CD4-positive, alpha-beta T cell (primary cell): ENCODE measurements at regions not wholly inside any gene's neighbourhood (a gene's known extent, or its start where the extent isn't known, plus 50 kb on each side); places are given as distances from the start of the nearest gene placed in this dataset.

Experiments used
- ATAC-seq: fragments of 200-7000 bp; cut with Tn5 transposase; one replicate; pipeline ENCODE4 v1.10.0; 2022; ENCODE audit warnings: mild to moderate bottlenecking; ENCODE audit not compliant: poor library complexity
- CTCF ChIA-PET: fragments of 350-600 bp; sonication (Branson Sonifier 250); formaldehyde crosslinking; loops from one replicate; lab custom pipeline; 2021; ENCODE audit warnings: antibody characterized with exemption, inconsistent platforms; lab: Charles Lee
- POLR2A ChIA-PET: fragments of 350-600 bp; sonication (Branson Sonifier 250); formaldehyde crosslinking; loops from one replicate; lab custom pipeline; 2021; ENCODE audit warnings: antibody characterized with exemption, inconsistent platforms; lab: Charles Lee
- DNase-seq, 14 experiments: peaks; one replicate each; pipeline ENCODE4 v3.0.0-alpha.2; 2013 to 2020; ENCODE audit warnings: mixed read lengths in 2 of 14
- H3K27ac ChIP-seq, 2 donors: one replicate each; pipeline versions ENCODE4 v1.5.1 to v1.7.0; 2013; ENCODE audit warnings: low read length in 2 of 2, low read depth in 1 of 2, mild to moderate bottlenecking in 1 of 2
- H3K27me3 ChIP-seq, 2 experiments: 1 replicate in 1 of 2; 2 replicates in 1 of 2; pipeline versions ENCODE4 v1.6.1 to v1.7.0; 2013; ENCODE audit warnings: low read length in 2 of 2, control low read depth in 1 of 2, mild to moderate bottlenecking in 1 of 2, moderate library complexity in 1 of 2; ENCODE audit not compliant: insufficient read depth in 2 of 2, control insufficient read depth in 1 of 2
- H3K36me3 ChIP-seq: one replicate; pipeline ENCODE4 v1.6.1; 2013; ENCODE audit warnings: low read length, control low read depth; ENCODE audit not compliant: insufficient read depth
- H3K4me1 ChIP-seq: one replicate; pipeline ENCODE4 v1.6.1; 2013; ENCODE audit warnings: low read length, control low read depth; ENCODE audit not compliant: insufficient read depth
- H3K4me3 ChIP-seq: one replicate; pipeline ENCODE4 v1.5.1; 2013; ENCODE audit warnings: mild to moderate bottlenecking, low read length, moderate library complexity
- H3K9me3 ChIP-seq, 2 experiments: 1 replicate in 1 of 2; 2 replicates in 1 of 2; pipeline versions ENCODE4 v1.6.1 to v1.7.0; 2013; ENCODE audit warnings: low read length in 2 of 2, mild to moderate bottlenecking in 2 of 2, control low read depth in 1 of 2, moderate library complexity in 1 of 2; ENCODE audit not compliant: control insufficient read depth in 1 of 2, insufficient read depth in 1 of 2
- H3K27ac Mint-ChIP-seq: one replicate; pipeline ENCODE4 v1.8.0; 2020; ENCODE audit warnings: mixed read lengths
- H3K27me3 Mint-ChIP-seq: one replicate; pipeline ENCODE4 v1.8.0; 2021; ENCODE audit warnings: mixed read lengths
- H3K36me3 Mint-ChIP-seq: one replicate; pipeline ENCODE4 v1.8.0; 2021; ENCODE audit warnings: low read depth, mixed read lengths
- H3K4me1 Mint-ChIP-seq: one replicate; pipeline ENCODE4 v1.8.0; 2021; ENCODE audit warnings: low read depth, mixed read lengths
- H3K4me3 Mint-ChIP-seq: one replicate; pipeline ENCODE4 v1.8.0; 2020; ENCODE audit warnings: mild to moderate bottlenecking, mixed read lengths
- H3K9me3 Mint-ChIP-seq: one replicate; pipeline ENCODE4 v1.8.0; 2020; ENCODE audit warnings: mixed read lengths
- intact Hi-C, 2 experiments: fragments of 100-400 bp; cut with DNase I in 1 of 2; cut with micrococcal nuclease in 1 of 2; formaldehyde crosslinking; loops; one replicate each; pipeline versions ENCODE4 v1.15.1 to v1.9.0; 2023 to 2025; cut with DNase I, micrococcal nuclease
- TF ChIP-seq, protein P1 (sequence below): fragments of 200-600 bp; IDR thresholded peaks from one replicate; pipeline ENCODE4 v1.8.0; 2022; ENCODE audit warnings: antibody characterized with exemption, mild to moderate bottlenecking

DNA sequence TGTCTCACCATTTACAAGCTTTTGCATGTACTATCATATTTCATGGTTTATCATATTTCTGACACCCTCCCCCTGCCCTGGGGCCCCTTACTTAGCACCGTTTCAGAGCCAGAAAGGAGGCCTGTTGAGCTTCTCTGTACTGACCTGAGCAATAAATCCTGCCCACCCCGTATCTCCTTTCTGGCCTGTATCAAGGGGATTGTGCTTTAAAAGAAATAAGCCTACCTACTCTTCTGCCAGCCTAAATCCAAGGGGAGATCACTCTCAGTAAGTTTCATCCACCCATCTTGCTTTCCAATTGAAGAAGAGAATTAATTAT is 54.0 kb upstream of the FST start:
- Histone ChIP-seq H3K27ac (no peak overlapping the region), H3K4me1 (no peaks in the 10 kb centered on the region), H3K9me3 (no peaks in the 10 kb centered on the region), H3K4me3 (no peak overlapping the region), H3K36me3 (no peaks in the 10 kb centered on the region), H3K27me3 (no peaks in the 10 kb centered on the region)
- no peaks in the 10 kb centered on the region for H3K36me3 Mint-ChIP-seq
- no peaks in the 10 kb centered on the region for H3K9me3 Mint-ChIP-seq
- DNase-seq (no peak), ATAC-seq (no peak)
- intact Hi-C loops = no loop called here
- peaks cover 28% of the 10 kb centered on the region for H3K27me3 Mint-ChIP-seq
- no peaks in the 10 kb centered on the region for H3K4me1 Mint-ChIP-seq
- no peak overlapping the region for H3K27ac Mint-ChIP-seq
- TF ChIP-seq, protein P1, sequence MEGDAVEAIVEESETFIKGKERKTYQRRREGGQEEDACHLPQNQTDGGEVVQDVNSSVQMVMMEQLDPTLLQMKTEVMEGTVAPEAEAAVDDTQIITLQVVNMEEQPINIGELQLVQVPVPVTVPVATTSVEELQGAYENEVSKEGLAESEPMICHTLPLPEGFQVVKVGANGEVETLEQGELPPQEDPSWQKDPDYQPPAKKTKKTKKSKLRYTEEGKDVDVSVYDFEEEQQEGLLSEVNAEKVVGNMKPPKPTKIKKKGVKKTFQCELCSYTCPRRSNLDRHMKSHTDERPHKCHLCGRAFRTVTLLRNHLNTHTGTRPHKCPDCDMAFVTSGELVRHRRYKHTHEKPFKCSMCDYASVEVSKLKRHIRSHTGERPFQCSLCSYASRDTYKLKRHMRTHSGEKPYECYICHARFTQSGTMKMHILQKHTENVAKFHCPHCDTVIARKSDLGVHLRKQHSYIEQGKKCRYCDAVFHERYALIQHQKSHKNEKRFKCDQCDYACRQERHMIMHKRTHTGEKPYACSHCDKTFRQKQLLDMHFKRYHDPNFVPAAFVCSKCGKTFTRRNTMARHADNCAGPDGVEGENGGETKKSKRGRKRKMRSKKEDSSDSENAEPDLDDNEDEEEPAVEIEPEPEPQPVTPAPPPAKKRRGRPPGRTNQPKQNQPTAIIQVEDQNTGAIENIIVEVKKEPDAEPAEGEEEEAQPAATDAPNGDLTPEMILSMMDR = no peak
- ChIA-PET POLR2A (no interaction called here), CTCF (no interaction called here)
- H3K4me3 Mint-ChIP-seq = no peak overlapping the region

DNA sequence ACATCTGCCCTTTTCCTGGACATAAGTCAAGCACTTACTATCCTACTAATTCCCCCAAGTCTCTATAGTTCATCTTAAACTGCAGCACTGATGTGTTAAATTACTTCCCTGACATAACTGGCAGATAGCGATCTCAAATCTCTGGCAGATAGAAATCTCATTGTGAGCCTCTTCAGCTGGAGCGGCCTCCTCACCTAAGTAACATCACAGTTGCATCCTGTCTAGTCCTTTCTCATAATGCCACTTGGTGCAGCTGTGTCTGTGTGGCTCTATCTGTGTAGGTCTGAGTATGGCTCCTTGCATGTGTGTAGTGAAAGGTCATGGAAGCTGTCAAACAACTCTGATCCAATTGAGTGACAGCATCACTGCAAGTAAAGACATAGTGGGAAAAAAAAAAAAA is 53.6 kb upstream of the FST start:
- intact Hi-C loops = no loop called here
- no peaks in the 10 kb centered on the region for H3K9me3 Mint-ChIP-seq
- H3K4me1 Mint-ChIP-seq = no peaks in the 10 kb centered on the region
- no peak overlapping the region for H3K27ac Mint-ChIP-seq
- no peak overlapping the region for H3K27ac ChIP-seq
- ATAC-seq = no peak
- TF ChIP-seq, protein P1 = no peak
- no peaks in the 10 kb centered on the region for H3K36me3 ChIP-seq
- no peaks in the 10 kb centered on the region for H3K36me3 Mint-ChIP-seq
- DNase-seq = no peak
- no peaks in the 10 kb centered on the region for H3K4me1 ChIP-seq
- no peaks in the 10 kb centered on the region for H3K9me3 ChIP-seq
- H3K4me3 Mint-ChIP-seq = no peak overlapping the region
- H3K27me3 ChIP-seq = no peaks in the 10 kb centered on the region
- POLR2A ChIA-PET = no interaction called here
- CTCF ChIA-PET = no interaction called here
- peaks cover 28% of the 10 kb centered on the region for H3K27me3 Mint-ChIP-seq
- no peak overlapping the region for H3K4me3 ChIP-seq

DNA sequence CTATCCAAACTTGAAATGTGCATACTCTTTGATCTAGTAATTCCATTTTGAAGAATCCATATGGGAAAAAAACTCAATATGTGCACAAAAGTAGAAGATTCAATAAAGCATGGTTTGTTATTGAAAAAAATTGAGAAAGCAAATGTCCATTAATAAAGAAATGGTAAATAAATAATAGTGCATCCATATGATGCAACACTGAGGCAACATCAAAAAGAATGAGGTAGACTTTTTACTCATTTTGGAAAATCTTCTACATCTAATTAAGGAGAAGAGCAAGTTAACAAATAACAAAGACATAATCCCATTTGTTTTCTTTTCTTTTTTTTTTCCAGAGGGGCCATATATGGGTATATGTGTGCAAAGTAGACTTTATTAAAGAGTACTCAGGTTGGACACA is 52.5 kb upstream of the FST start:
- Histone ChIP-seq H3K4me3 (no peak overlapping the region), H3K9me3 (no peaks in the 10 kb centered on the region), H3K36me3 (no peaks in the 10 kb centered on the region), H3K27me3 (no peaks in the 10 kb centered on the region), H3K27ac (no peak overlapping the region), H3K4me1 (no peaks in the 10 kb centered on the region)
- CTCF ChIA-PET = no interaction called here
- Mint-ChIP-seq H3K27ac (no peak overlapping the region), H3K9me3 (no peaks in the 10 kb centered on the region), H3K4me3 (no peak overlapping the region), H3K27me3 (peaks cover 24% of the 10 kb centered on the region), H3K36me3 (no peaks in the 10 kb centered on the region), H3K4me1 (no peaks in the 10 kb centered on the region)
- TF ChIP-seq, protein P1 = no peak
- DNase-seq (no peak), ATAC-seq (no peak)
- intact Hi-C loops = no loop called here
- POLR2A ChIA-PET = no interaction called here
